ENCODE measurements at regions not wholly inside any gene's neighbourhood (a gene's known extent, or its start where the extent isn't known, plus 50 kb on each side); places are given as distances from the start of the nearest gene placed in this dataset.

- TF ChIP-seq RBBP5 (conservative IDR thresholded peaks at IDR 0.05) (no peak), BCL11A (IDR thresholded peaks at IDR 0.05; ENCODE audit: low read depth, low read length) (no peak), ZNF384 (IDR thresholded peaks at IDR 0.05; ENCODE audit: borderline replicate concordance, low read depth, low read length) (no peak)
These were observed 63.4 kb upstream of the RNF38 start (continued) for GRCh38 chr9:36463467-36463866.

DNA sequence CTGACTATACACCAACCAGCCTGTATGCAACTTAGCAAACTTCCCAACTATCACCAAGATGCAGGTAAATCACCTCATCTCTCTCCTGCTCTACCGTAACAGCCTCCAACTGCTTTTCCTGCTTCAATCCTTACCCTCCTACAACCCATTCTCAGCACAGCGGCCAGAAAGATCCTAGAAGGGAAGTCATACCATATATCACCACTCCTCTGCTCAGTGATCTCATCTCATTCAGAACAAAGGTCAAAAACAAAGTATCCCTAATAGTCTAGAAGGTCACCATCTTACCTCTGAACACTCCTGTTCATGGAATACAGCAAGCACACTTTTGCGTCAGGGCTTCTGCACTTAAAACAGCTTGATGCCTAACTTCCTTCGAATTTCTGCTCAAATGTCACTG is 62.2 kb upstream of the RNF38 start:
- H3K79me2 ChIP-seq (ENCODE audit: control insufficient read depth, insufficient read depth, low read length): peaks cover 9% of the 10 kb centered on the region
- H3K4me1 ChIP-seq (ENCODE audit: control insufficient read depth, insufficient read depth, low read length): peaks cover 6% of the 10 kb centered on the region
- H2AFZ ChIP-seq (ENCODE audit: control insufficient read depth, low read depth, low read length): no peak overlapping the region
- ChIA-PET SMC1A (ENCODE audit: uncharacterized antibody, unreplicated experiment) (interaction anchor here (1.0 to 2.0 kb wide), 4 partner anchors 8 to 88 kb away, joined by 3 to 9 read pairs (median 6); no protein-coding TSS in a partner anchor), RAD21 (ENCODE audit: unreplicated experiment) (interaction anchor here (1.1 kb wide), 1 partner anchor 12 kb away, joined by 3 read pairs; no protein-coding TSS in a partner anchor), CTCF (interaction anchor here (0.8 to 2.3 kb wide), 4 partner anchors 11 to 55 kb away, joined by 3 to 11 read pairs (median 4); no protein-coding TSS in a partner anchor), POLR2A (no interaction called here)
- no peaks in the 10 kb centered on the region for H3K36me3 ChIP-seq (ENCODE audit: control insufficient read depth in 2 of 2, insufficient read depth in 2 of 2, low read length in 1 of 2)
- no peak for TF ChIP-seq IKZF2 (IDR thresholded peaks at IDR 0.05)
- TF ChIP-seq ZNF384 (IDR thresholded peaks at IDR 0.05; ENCODE audit: borderline replicate concordance, low read depth, low read length): no peak
- no peak for TF ChIP-seq NFYB (IDR thresholded peaks at IDR 0.05; ENCODE audit: insufficient read depth, low read depth, low read length)
- TF ChIP-seq SUPT20H (IDR thresholded peaks at IDR 0.05; ENCODE audit: borderline replicate concordance, control insufficient read depth, low read depth, low read length): no peak
- ATAC-seq: no peak
- no peaks in the 10 kb centered on the region for H4K20me1 ChIP-seq (ENCODE audit: control insufficient read depth, insufficient read depth)
- H3K4me2 ChIP-seq (ENCODE audit: control insufficient read depth, insufficient read depth): no peak overlapping the region
- no peak overlapping the region for H3K4me3 ChIP-seq
- no peak for FAIRE-seq
- DNase-seq (ENCODE audit: low read depth, low spot score): no peak
- no peak overlapping the region for H3K27ac ChIP-seq (ENCODE audit: control insufficient read depth, insufficient read depth)
- no peaks in the 10 kb centered on the region for H3K9me3 ChIP-seq (replicated peaks; ENCODE audit: control insufficient read depth, insufficient read depth, low read length)
- intact Hi-C loops (cut with micrococcal nuclease; ENCODE audit: unreplicated experiment) (no loop called here), in situ Hi-C loops (cut with MboI) (no loop called here)
- H3K27me3 ChIP-seq (replicated peaks in 1 of 2; ENCODE audit: control insufficient read depth in 2 of 2, insufficient read depth in 2 of 2, low read length in 1 of 2): no peaks in the 10 kb centered on the region
- BruUV-seq (replicated peaks): no TSS peak
- 100% methylated on average over 4 of the region's 4 CpGs for WGBS (ENCODE audit: insufficient coverage, insufficient replicate concordance, low lambda C conversion rate, missing lambda C conversion rate)
- H3K9ac ChIP-seq (ENCODE audit: control insufficient read depth, insufficient read depth, low read length): no peak overlapping the region

- no peak for TF ChIP-seq ZNF207 (IDR thresholded peaks at IDR 0.05; ENCODE audit: borderline replicate concordance)
- no peak for TF ChIP-seq RAD21 (IDR thresholded peaks at IDR 0.05; ENCODE audit: insufficient read depth, low read depth, low read length)
- TF ChIP-seq MEF2B (IDR thresholded peaks at IDR 0.05; ENCODE audit: partially characterized antibody, poor library complexity, severe bottlenecking): no peak
- TF ChIP-seq SREBF1 (IDR thresholded peaks at IDR 0.05; ENCODE audit: low read length): no peak
- no peak for TF ChIP-seq EZH2 (IDR thresholded peaks at IDR 0.05; ENCODE audit: borderline replicate concordance, control insufficient read depth, low read depth, low read length)
- no peak for TF ChIP-seq HCFC1 (IDR thresholded peaks at IDR 0.05; ENCODE audit: low read length)
- no peak for TF ChIP-seq ZNF274 (IDR thresholded peaks at IDR 0.05; ENCODE audit: insufficient read depth, insufficient read length)
- Histone ChIP-seq H3K9ac (ENCODE audit: control insufficient read depth, insufficient read depth, low read length) (no peak overlapping the region), H3K4me2 (ENCODE audit: control insufficient read depth, insufficient read depth) (no peak overlapping the region), H3K9me3 (replicated peaks; ENCODE audit: control insufficient read depth, insufficient read depth, low read length) (no peaks in the 10 kb centered on the region), H3K79me2 (ENCODE audit: control insufficient read depth, insufficient read depth, low read length) (peaks cover 14% of the 10 kb centered on the region), H3K36me3 (ENCODE audit: control insufficient read depth in 2 of 2, insufficient read depth in 2 of 2, low read length in 1 of 2) (no peaks in the 10 kb centered on the region; a peak in 1 of 4 replicates), H3K27me3 (replicated peaks in 1 of 2; ENCODE audit: control insufficient read depth in 2 of 2, insufficient read depth in 2 of 2, low read length in 1 of 2) (no peaks in the 10 kb centered on the region), H2AFZ (ENCODE audit: control insufficient read depth, low read depth, low read length) (no peak overlapping the region), H3K4me1 (ENCODE audit: control insufficient read depth, insufficient read depth, low read length) (peaks cover 14% of the 10 kb centered on the region), H4K20me1 (ENCODE audit: control insufficient read depth, insufficient read depth) (no peaks in the 10 kb centered on the region), H3K4me3 (no peak overlapping the region), H3K27ac (ENCODE audit: control insufficient read depth, insufficient read depth) (no peak overlapping the region)
- no peak for DNase-seq (ENCODE audit: low read depth, low spot score)
- ATAC-seq: no peak
- BruUV-seq (replicated peaks): no TSS peak
- POLR2A ChIA-PET: interaction anchor here (0.7 to 1.4 kb wide), 2 partner anchors 9 to 15 kb away, joined by 3 to 6 read pairs; no protein-coding TSS in a partner anchor
- SMC1A ChIA-PET (ENCODE audit: uncharacterized antibody, unreplicated experiment): interaction anchor here (0.6 to 2.0 kb wide), 8 partner anchors 9 to 105 kb away, joined by 3 to 9 read pairs (median 3); no protein-coding TSS in a partner anchor
- in situ Hi-C loops (cut with MboI): no loop called here
- CTCF ChIA-PET: interaction anchor here (0.6 to 2.3 kb wide), 6 partner anchors 11 to 95 kb away, joined by 3 to 11 read pairs (median 4); no protein-coding TSS in a partner anchor
- RAD21 ChIA-PET (ENCODE audit: unreplicated experiment): interaction anchor here (1.1 to 1.3 kb wide), 2 partner anchors 11 to 90 kb away, joined by 3 to 5 read pairs; no protein-coding TSS in a partner anchor
- no peak for FAIRE-seq
- intact Hi-C loops (cut with micrococcal nuclease; ENCODE audit: unreplicated experiment): no loop called here
These were observed 61.3 kb upstream of the RNF38 start for GRCh38 chr9:36461323-36461722.
